ENCODE measurements at regions not wholly inside any gene's neighbourhood (a gene's known extent, or its start where the extent isn't known, plus 50 kb on each side); places are given as distances from the start of the nearest gene placed in this dataset.

DNA sequence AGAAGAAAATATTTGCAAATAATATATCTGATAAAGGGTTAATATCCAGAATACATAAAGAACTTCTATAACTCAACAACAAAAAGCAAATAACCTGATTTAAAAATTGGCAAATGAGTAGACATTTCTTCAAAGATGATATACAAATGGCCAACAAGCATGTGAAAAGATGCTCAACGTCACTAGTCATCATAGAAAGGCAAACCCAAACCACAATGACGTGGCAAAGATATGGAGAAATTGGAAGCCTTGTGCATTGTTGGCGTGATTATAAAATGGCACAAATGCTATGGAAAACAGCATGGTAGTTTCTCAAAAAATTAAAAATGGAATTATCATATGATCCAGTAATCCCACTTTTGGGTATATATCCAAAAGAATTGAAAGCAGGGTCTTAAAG lies 466.3 kb downstream of the TBC1D22A start:
- Mint-ChIP-seq H3K9me3 (peaks cover 5 to 17% of the 10 kb centered on the region in 2 donors), H3K4me1 (no peaks in the 10 kb centered on the region), H3K27me3 (peaks cover 13% of the 10 kb centered on the region), H3K4me3 (no peak overlapping the region), H3K27ac (no peak overlapping the region)
- DNase-seq (no peak), ATAC-seq (no peak)

DNA sequence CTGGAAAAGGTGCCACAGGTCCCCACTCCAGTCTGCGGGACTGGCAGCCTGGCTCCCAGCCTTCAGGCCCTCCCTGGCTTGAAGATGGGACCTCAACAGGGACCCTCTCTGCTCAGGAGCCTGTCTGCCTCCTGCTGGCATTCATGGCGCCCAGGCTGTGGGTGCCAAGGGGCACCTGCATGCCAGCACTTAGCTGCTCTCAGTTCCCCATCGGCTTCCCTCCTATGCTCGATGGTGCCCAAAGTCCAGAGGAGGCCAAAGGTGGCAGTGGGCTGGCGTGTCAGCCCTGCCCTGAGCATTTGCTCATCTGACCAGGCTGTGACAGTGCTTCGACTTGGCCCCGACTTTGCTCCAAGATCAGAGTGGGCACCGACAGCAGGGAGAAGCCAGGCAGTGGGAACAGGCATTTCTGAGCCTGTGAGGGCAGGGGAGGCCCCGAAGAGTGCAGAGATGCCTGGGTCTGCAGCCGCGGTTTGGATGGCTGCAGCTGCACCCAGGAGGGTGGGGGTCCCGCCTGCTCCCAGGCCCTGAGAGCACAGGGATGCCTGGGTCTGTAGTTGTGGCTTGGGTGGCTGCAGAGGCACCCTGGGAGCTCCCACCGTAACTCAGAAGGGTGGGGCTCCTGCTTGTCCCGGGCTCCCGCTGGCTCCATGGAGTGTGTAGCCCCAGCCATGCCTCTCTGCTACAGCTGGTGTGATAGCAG lies 463.6 kb downstream of the TBC1D22A start:
- Mint-ChIP-seq H3K9me3 (no peaks in the 10 kb centered on the region), H3K27me3 (peaks cover 13% of the 10 kb centered on the region), H3K27ac (no peak overlapping the region), H3K4me1 (no peaks in the 10 kb centered on the region), H3K4me3 (no peak overlapping the region)
- DNase-seq (no peak), ATAC-seq (no peak)

DNA sequence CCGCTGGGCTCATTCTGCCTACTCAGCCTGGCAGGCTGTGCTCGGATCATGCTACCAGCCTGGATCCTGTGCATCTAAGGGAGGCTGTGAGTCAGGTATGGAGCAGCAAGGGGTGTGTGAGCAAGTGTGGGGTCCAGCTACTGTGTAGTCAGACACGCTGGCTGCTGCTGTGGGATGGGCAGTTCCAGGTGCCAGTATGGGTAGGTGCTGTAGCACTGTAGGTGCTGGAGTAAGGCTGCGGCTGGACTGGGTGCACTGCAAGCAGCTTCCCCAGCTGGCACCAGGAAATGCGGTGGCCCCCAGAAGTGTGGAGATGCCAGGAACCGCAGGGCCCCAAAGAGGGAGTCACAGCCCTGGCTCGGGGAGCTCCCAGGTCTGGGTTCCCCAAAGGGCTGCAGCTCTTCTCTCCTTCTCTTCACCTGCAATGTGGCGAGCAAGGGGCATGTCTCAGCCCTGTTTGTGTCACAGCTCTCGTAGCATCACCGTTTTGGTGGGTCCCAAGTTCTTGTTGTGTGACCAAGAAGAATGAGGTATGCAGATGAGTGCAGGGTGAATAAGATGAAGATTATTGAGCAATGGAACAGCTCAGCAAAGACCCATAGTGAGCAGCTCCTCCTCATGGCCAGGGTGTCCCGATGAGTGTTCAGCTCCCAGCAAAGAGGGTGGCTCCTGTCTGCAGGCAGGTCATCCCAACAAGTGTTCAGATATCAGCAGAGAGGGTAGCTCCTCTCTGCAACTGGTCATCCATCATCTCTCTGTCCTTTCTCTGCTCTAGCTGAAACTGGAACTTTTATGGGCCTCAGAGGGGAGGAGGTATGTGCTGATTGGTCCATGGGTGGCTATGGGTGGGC lies 462.9 kb downstream of the TBC1D22A start:
- H3K27me3 Mint-ChIP-seq, result peaks cover 13% of the 10 kb centered on the region
- peak overlapping the region in 1 of 2 donors; percentile 82 for H3K27ac Mint-ChIP-seq
- H3K9me3 Mint-ChIP-seq, result no peaks in the 10 kb centered on the region
- DNase-seq (no peak), ATAC-seq (no peak)
- H3K4me3 Mint-ChIP-seq, result no peak overlapping the region
- no peaks in the 10 kb centered on the region for H3K4me1 Mint-ChIP-seq

All from stimulated activated naive CD8-positive, alpha-beta T cell treated with anti-CD3 and anti-CD28 coated beads, Interleukin-15, amount 100 ng/mL, for 72 hours (primary cell).